HUES48 (cell line): ENCODE measurements at regions not wholly inside any gene's neighbourhood (a gene's known extent, or its start where the extent isn't known, plus 50 kb on each side); places are given as distances from the start of the nearest gene placed in this dataset.

Experiments used
- H3K27ac ChIP-seq: one replicate; pipeline ENCODE4 v1.7.0; 2013; ENCODE audit warnings: low read depth, low read length, inconsistent platforms
- H3K27me3 ChIP-seq: 2 replicates; pipeline ENCODE4 v1.6.1; 2013; ENCODE audit warnings: mild to moderate bottlenecking, low read length; ENCODE audit not compliant: control insufficient read depth, insufficient read depth
- H3K36me3 ChIP-seq: 2 replicates; pipeline ENCODE4 v1.6.1; 2013; ENCODE audit warnings: low read length; ENCODE audit not compliant: control insufficient read depth, insufficient read depth
- H3K4me1 ChIP-seq: 2 replicates; pipeline ENCODE4 v1.6.1; 2013; ENCODE audit warnings: mild to moderate bottlenecking, low read length; ENCODE audit not compliant: control insufficient read depth, insufficient read depth
- H3K4me3 ChIP-seq: 2 replicates; pipeline ENCODE4 v1.5.1; 2013; ENCODE audit warnings: mild to moderate bottlenecking, low read depth, low read length
- H3K9ac ChIP-seq: 2 replicates; pipeline ENCODE4 v1.6.1; 2013; ENCODE audit warnings: mild to moderate bottlenecking, low read depth, low read length, moderate library complexity
- H3K9me3 ChIP-seq: 2 replicates; pipeline ENCODE4 v1.6.1; 2013; ENCODE audit warnings: low read length; ENCODE audit not compliant: control insufficient read depth, insufficient read depth

- Histone ChIP-seq H3K27ac (no peak overlapping the region), H3K9ac (no peak overlapping the region), H3K36me3 (no peaks in the 10 kb centered on the region), H3K9me3 (peaks cover 27% of the 10 kb centered on the region), H3K4me3 (no peak overlapping the region), H3K4me1 (0 out of 2 replicates have a peak, but pooled peaks cover 4% of the 10 kb centered on the region), H3K27me3 (no peaks in the 10 kb centered on the region)
Measured at GRCh38 chr12:32047357-32048212, 59.1 kb upstream of the BICD1 start.

DNA sequence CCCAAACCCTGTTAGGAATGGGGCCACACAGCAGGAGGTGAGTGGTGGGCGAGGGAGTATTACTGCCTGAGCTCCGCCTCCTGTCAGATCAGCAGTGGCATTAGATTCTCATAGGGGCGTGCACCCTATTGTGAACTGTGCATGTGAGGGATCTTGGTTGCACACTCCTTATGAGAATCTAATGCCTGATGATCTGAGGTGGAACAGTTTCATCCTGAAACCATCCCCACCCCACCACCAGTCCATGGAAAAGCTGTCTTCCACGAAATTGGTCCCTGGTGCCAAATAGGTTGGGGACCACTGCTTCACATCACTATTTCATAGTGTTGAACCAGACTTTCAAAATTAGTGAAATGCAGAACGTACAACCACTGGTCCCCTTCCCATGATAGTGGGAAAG lies 57.9 kb upstream of the BICD1 start:
- H3K9ac ChIP-seq = no peak overlapping the region
- H3K4me3 ChIP-seq = no peak overlapping the region
- H3K9me3 ChIP-seq = peaks cover 19% of the 10 kb centered on the region
- no peak overlapping the region for H3K27ac ChIP-seq
- H3K36me3 ChIP-seq = no peaks in the 10 kb centered on the region
- 0 out of 2 replicates have a peak, but pooled peaks cover 4% of the 10 kb centered on the region for H3K4me1 ChIP-seq
- no peaks in the 10 kb centered on the region for H3K27me3 ChIP-seq

- Histone ChIP-seq H3K9me3 (peaks cover 9% of the 10 kb centered on the region; the same call in 1 of the 2 replicates), H3K36me3 (no peaks in the 10 kb centered on the region), H3K9ac (no peak overlapping the region), H3K4me1 (0 out of 2 replicates have a peak, but pooled peaks cover 4% of the 10 kb centered on the region), H3K27ac (no peak overlapping the region), H3K27me3 (no peaks in the 10 kb centered on the region), H3K4me3 (no peak overlapping the region)
Measured at GRCh38 chr12:32049956-32050355, 56.7 kb upstream of the BICD1 start.

DNA sequence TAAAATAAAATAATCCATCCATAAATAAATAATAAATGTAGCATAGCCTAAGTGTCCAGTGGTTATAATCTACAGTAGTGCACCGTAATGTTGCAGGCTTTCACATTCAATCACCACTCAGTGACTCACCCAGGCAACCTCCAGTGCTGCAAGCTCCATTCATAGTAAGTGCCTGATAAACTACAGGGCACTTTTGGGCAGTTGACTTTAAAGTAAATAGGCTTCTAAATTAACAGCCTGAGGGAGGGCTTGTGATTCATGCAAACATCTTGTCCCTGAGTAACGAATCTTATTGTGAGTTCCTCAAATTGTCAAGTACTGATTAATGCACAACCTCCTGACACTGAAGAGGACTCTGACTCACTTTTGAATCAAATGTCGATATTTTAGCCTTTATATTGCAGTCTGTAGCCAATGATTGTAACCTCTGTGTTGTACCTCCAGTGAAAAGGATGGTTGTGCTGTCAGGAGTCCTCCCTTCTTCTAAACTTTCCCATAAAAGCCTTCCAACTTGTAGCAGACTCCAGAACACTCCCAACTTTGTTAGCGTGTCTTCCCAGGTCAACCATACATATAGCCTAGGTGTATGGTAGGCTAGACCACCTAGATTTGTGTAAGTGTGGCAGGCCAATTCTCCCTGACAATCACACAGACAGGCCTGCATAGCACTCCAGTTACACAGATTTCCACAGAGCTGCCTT lies 55.0 kb upstream of the BICD1 start:
- Histone ChIP-seq H3K27ac (no peak overlapping the region), H3K9me3 (peaks cover 5% of the 10 kb centered on the region; the same call in 1 of the 2 replicates), H3K4me3 (no peak overlapping the region), H3K36me3 (no peaks in the 10 kb centered on the region), H3K9ac (no peak overlapping the region), H3K4me1 (0 out of 2 replicates have a peak, but pooled peaks cover 4% of the 10 kb centered on the region), H3K27me3 (no peaks in the 10 kb centered on the region)

GRCh38 chr12:32052212-32052713 lies 54.4 kb upstream of the BICD1 start:
- peaks cover 5% of the 10 kb centered on the region; the same call in 1 of the 2 replicates for H3K9me3 ChIP-seq
- no peak overlapping the region for H3K27ac ChIP-seq
- H3K27me3 ChIP-seq = no peaks in the 10 kb centered on the region
- H3K36me3 ChIP-seq = no peaks in the 10 kb centered on the region
- no peak overlapping the region for H3K9ac ChIP-seq
- H3K4me1 ChIP-seq = 0 out of 2 replicates have a peak, but pooled peaks cover 4% of the 10 kb centered on the region
- H3K4me3 ChIP-seq = no peak overlapping the region

DNA sequence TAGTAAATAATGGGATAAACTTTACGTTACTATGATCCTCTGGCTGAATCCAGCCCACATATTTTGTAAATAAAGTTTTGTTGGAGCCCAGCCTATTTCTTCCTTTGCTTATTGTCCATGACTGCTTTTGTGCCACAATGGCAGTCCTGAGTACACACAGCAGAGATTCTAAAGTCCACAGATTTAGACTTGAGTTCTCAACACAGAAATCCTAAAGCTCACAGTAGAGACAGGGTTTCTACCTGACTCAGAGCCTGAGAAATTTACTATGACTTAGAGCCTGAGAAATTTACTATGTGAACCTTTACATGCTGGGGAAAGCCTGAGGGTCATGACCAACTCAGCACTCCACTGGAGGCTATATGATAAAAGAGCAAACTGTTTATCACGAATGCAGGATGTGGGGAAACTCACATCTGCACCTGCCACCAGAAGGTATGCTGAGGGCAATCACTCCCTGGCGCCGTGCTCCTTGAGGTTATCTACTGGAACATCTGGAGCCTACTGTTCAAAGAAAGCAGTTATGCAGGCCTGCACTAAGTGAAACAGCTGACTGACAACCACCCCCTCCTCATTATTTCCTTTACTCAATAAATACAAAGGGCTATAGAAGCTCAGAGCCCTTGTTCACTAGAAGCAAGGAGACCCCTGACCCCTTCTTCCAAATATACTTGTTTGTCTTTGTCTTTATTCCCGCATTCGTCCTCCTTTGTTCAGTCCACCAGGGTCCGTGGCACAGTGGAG lies 52.6 kb upstream of the BICD1 start:
- H3K9me3 ChIP-seq = peaks cover 2% of the 10 kb centered on the region; the same call in 1 of the 2 replicates
- H3K27ac ChIP-seq = no peak overlapping the region
- H3K4me1 ChIP-seq = 0 out of 2 replicates have a peak, but pooled peaks cover 4% of the 10 kb centered on the region
- H3K36me3 ChIP-seq = no peaks in the 10 kb centered on the region
- H3K27me3 ChIP-seq = no peaks in the 10 kb centered on the region
- H3K9ac ChIP-seq = no peak overlapping the region
- H3K4me3 ChIP-seq = no peak overlapping the region
